ENCODE measurements at regions not wholly inside any gene's neighbourhood (a gene's known extent, or its start where the extent isn't known, plus 50 kb on each side); places are given as distances from the start of the nearest gene placed in this dataset.

DNA sequence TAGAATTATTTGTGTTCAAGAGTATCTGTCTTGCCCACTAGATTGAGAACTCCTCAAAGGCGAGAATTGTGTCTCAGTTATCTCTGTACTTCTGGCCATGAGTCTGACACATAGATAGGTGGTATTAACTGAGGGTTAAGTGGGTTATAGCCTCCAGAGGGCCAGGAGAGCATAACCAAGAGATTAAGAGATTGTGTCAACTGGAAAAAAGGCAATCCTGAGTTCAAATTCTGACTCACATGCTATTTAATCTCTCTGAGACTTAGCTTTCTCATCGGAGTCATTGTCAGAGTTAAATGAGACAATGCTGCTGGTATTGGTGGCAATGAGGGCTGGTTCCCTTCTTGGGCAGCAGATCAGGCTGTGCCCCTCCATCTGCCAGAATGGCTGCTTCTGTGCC is 330.9 kb downstream of the TNS1 start (continued):
- TF ChIP-seq ETS1 (IDR thresholded peaks at IDR 0.05) (no peak), CTCF (conservative IDR thresholded peaks at IDR 0.05; ENCODE audit: low read depth in 2 of 2) (no peak), ZNF114 (CRISPR knock-in tag; IDR thresholded peaks at IDR 0.05) (no peak)

GRCh38 chr2:217671075-217671474 is 331.7 kb downstream of the TNS1 start:
- no peaks in the 10 kb centered on the region for H4K20me1 ChIP-seq (replicated peaks; ENCODE audit: insufficient read depth)
- H3K4me1 ChIP-seq (ENCODE audit: insufficient read depth) = no peaks in the 10 kb centered on the region
- no peak for DNase-seq (ENCODE audit: low spot score)
- no peaks in the 10 kb centered on the region for H3K36me3 ChIP-seq (ENCODE audit: insufficient read depth)
- H3K4me3 ChIP-seq = no peak overlapping the region
- Mint-ChIP-seq H3K27ac (no peak overlapping the region), H3K27me3 (ENCODE audit: insufficient read depth, low read depth, poor library complexity) (peaks cover 4% of the 10 kb centered on the region), H3K9me3 (no peaks in the 10 kb centered on the region; the same call in 2 of the 3 replicates), H3K4me1 (no peaks in the 10 kb centered on the region), H3K36me3 (ENCODE audit: low read depth) (no peaks in the 10 kb centered on the region), H3K4me3 (no peak overlapping the region)
- no peaks in the 10 kb centered on the region for H3K27me3 ChIP-seq (ENCODE audit: insufficient read depth)
- no peaks in the 10 kb centered on the region for H3K79me2 ChIP-seq (replicated peaks; ENCODE audit: insufficient read depth)
- no peak for ATAC-seq
- H3K9me2 ChIP-seq (ENCODE audit: insufficient read depth) = no peaks in the 10 kb centered on the region; the same call in 1 of the 2 replicates
- no peaks in the 10 kb centered on the region for H3F3A ChIP-seq (replicated peaks; ENCODE audit: low read depth)
- no peak overlapping the region for H2AFZ ChIP-seq
- H3K27ac ChIP-seq (ENCODE audit: low read depth) = no peak overlapping the region
- H3K4me2 ChIP-seq = no peak overlapping the region
- TF ChIP-seq ETS1 (IDR thresholded peaks at IDR 0.05) (no peak), JUNB (IDR thresholded peaks at IDR 0.05; ENCODE audit: unreplicated experiment) (no peak), ZNF331 (CRISPR knock-in tag; IDR thresholded peaks at IDR 0.05; ENCODE audit: low read depth) (no peak), CREB1 (CRISPR knock-in tag; IDR thresholded peaks at IDR 0.05; ENCODE audit: low read depth) (no peak), EZH2phosphoT487 (IDR thresholded peaks at IDR 0.05; ENCODE audit: unreplicated experiment) (no peak), STAT1 (IDR thresholded peaks at IDR 0.05; ENCODE audit: unreplicated experiment) (no peak)
- TF ChIP-seq, protein P1, sequence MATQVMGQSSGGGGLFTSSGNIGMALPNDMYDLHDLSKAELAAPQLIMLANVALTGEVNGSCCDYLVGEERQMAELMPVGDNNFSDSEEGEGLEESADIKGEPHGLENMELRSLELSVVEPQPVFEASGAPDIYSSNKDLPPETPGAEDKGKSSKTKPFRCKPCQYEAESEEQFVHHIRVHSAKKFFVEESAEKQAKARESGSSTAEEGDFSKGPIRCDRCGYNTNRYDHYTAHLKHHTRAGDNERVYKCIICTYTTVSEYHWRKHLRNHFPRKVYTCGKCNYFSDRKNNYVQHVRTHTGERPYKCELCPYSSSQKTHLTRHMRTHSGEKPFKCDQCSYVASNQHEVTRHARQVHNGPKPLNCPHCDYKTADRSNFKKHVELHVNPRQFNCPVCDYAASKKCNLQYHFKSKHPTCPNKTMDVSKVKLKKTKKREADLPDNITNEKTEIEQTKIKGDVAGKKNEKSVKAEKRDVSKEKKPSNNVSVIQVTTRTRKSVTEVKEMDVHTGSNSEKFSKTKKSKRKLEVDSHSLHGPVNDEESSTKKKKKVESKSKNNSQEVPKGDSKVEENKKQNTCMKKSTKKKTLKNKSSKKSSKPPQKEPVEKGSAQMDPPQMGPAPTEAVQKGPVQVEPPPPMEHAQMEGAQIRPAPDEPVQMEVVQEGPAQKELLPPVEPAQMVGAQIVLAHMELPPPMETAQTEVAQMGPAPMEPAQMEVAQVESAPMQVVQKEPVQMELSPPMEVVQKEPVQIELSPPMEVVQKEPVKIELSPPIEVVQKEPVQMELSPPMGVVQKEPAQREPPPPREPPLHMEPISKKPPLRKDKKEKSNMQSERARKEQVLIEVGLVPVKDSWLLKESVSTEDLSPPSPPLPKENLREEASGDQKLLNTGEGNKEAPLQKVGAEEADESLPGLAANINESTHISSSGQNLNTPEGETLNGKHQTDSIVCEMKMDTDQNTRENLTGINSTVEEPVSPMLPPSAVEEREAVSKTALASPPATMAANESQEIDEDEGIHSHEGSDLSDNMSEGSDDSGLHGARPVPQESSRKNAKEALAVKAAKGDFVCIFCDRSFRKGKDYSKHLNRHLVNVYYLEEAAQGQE (IDR thresholded peaks at IDR 0.05; ENCODE audit: unreplicated experiment) = no peak
- TF ChIP-seq, protein P2, sequence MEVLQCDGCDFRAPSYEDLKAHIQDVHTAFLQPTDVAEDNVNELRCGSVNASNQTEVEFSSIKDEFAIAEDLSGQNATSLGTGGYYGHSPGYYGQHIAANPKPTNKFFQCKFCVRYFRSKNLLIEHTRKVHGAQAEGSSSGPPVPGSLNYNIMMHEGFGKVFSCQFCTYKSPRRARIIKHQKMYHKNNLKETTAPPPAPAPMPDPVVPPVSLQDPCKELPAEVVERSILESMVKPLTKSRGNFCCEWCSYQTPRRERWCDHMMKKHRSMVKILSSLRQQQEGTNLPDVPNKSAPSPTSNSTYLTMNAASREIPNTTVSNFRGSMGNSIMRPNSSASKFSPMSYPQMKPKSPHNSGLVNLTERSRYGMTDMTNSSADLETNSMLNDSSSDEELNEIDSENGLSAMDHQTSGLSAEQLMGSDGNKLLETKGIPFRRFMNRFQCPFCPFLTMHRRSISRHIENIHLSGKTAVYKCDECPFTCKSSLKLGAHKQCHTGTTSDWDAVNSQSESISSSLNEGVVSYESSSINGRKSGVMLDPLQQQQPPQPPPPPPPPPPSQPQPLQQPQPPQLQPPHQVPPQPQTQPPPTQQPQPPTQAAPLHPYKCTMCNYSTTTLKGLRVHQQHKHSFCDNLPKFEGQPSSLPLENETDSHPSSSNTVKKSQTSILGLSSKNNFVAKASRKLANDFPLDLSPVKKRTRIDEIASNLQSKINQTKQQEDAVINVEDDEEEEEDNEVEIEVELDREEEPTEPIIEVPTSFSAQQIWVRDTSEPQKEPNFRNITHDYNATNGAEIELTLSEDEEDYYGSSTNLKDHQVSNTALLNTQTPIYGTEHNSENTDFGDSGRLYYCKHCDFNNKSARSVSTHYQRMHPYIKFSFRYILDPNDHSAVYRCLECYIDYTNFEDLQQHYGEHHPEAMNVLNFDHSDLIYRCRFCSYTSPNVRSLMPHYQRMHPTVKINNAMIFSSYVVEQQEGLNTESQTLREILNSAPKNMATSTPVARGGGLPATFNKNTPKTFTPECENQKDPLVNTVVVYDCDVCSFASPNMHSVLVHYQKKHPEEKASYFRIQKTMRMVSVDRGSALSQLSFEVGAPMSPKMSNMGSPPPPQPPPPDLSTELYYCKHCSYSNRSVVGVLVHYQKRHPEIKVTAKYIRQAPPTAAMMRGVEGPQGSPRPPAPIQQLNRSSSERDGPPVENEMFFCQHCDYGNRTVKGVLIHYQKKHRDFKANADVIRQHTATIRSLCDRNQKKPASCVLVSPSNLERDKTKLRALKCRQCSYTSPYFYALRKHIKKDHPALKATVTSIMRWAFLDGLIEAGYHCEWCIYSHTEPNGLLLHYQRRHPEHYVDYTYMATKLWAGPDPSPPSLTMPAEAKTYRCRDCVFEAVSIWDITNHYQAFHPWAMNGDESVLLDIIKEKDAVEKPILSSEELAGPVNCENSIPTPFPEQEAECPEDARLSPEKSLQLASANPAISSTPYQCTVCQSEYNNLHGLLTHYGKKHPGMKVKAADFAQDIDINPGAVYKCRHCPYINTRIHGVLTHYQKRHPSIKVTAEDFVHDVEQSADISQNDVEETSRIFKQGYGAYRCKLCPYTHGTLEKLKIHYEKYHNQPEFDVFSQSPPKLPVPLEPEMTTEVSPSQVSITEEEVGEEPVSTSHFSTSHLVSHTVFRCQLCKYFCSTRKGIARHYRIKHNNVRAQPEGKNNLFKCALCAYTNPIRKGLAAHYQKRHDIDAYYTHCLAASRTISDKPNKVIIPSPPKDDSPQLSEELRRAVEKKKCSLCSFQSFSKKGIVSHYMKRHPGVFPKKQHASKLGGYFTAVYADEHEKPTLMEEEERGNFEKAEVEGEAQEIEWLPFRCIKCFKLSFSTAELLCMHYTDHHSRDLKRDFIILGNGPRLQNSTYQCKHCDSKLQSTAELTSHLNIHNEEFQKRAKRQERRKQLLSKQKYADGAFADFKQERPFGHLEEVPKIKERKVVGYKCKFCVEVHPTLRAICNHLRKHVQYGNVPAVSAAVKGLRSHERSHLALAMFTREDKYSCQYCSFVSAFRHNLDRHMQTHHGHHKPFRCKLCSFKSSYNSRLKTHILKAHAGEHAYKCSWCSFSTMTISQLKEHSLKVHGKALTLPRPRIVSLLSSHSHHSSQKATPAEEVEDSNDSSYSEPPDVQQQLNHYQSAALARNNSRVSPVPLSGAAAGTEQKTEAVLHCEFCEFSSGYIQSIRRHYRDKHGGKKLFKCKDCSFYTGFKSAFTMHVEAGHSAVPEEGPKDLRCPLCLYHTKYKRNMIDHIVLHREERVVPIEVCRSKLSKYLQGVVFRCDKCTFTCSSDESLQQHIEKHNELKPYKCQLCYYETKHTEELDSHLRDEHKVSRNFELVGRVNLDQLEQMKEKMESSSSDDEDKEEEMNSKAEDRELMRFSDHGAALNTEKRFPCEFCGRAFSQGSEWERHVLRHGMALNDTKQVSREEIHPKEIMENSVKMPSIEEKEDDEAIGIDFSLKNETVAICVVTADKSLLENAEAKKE (CRISPR knock-in tag; IDR thresholded peaks at IDR 0.05) = no peak
